Upper lobe of left lung (tissue), 6 donors: ENCODE measurements at regions not wholly inside any gene's neighbourhood (a gene's known extent, or its start where the extent isn't known, plus 50 kb on each side); places are given as distances from the start of the nearest gene placed in this dataset.
"Not testable (repeated sequence)": the region's sequence is repeated elsewhere in the genome, so short reads cannot be mapped to it uniquely, and the experiment has no call there.

Source experiments
- ATAC-seq, 2 donors: fragments of 200-7000 bp; cut with Tn5 transposase; one replicate each; pipeline ENCODE4 v1.9.1; 2022; ENCODE audit warnings: mild to moderate bottlenecking in 2 of 2, moderate library complexity in 2 of 2; ENCODE audit not compliant: low FRiP score in 2 of 2
- DNase-seq, 2 donors: peaks; one replicate each; pipeline ENCODE4 v3.0.0-alpha.2; 2019 to 2020
- H3K27ac ChIP-seq, 4 donors: fragments of 200-600 bp; sonication (generic); one replicate each; pipeline ENCODE4 v1.5.1; 2016 to 2019
- H3K27me3 ChIP-seq, 4 donors: fragments of 200-600 bp; sonication (generic); one replicate each; pipeline ENCODE4 v1.5.1; 2017 to 2019
- H3K36me3 ChIP-seq, 4 donors: fragments of 200-600 bp; sonication (generic); one replicate each; pipeline ENCODE4 v1.5.1; 2016 to 2019
- H3K4me1 ChIP-seq, 4 donors: fragments of 200-600 bp; sonication (generic); one replicate each; pipeline ENCODE4 v1.5.1; 2018 to 2019
- H3K4me3 ChIP-seq, 4 donors: fragments of 200-600 bp; sonication (generic); one replicate each; pipeline ENCODE4 v1.5.1; 2017 to 2019; ENCODE audit warnings: mild to moderate bottlenecking in 2 of 4, moderate library complexity in 1 of 4
- H3K9me3 ChIP-seq, 4 donors: fragments of 200-600 bp; sonication (generic); one replicate each; pipeline ENCODE4 v1.5.1; 2018 to 2019
- CTCF ChIP-seq, 6 experiments: fragments of 450-650 bp in 4 of 6; fragments of 200-600 bp in 2 of 6; sonication (generic) in 2 of 6; IDR thresholded peaks; one replicate each; pipeline ENCODE4 v1.5.1; 2016 to 2019; ENCODE audit warnings: antibody characterized with exemption in 6 of 6
- EP300 ChIP-seq, 4 donors: sonication (generic); formaldehyde crosslinking; IDR thresholded peaks; one replicate each; pipeline ENCODE4 v1.5.1; 2017; ENCODE audit warnings: antibody characterized with exemption in 4 of 4, control low read depth in 2 of 4
- POLR2A ChIP-seq, 4 donors: fragments of 450-650 bp; IDR thresholded peaks; one replicate each; pipeline ENCODE4 v1.5.1; 2016 to 2017; ENCODE audit warnings: antibody characterized with exemption in 4 of 4, mild to moderate bottlenecking in 2 of 4
- POLR2AphosphoS5 ChIP-seq, 2 donors: sonication (generic); formaldehyde crosslinking; IDR thresholded peaks; one replicate each; pipeline ENCODE4 v1.5.1; 2017; ENCODE audit warnings: antibody characterized with exemption in 2 of 2
- WGBS, 2 donors: methylation state at CpG; one replicate each; pipeline ENCODE4 v1.1.5; 2017 to 2018; 5-methylcytosine and 5-hydroxymethylcytosine counted together
- donor health status: DM: no; HTN: no; CAD: no; lungs with moderate emphysema.
- donor health status: DM: no; HTN: yes; CAD: no; lungs with severe emphysema.

- no peak for ATAC-seq
- Histone ChIP-seq H3K4me3 (no peak overlapping the region), H3K9me3 (no peaks in the 10 kb centered on the region), H3K27me3 (peaks cover 0 to 18% (median 0%) of the 10 kb centered on the region in 4 donors), H3K27ac (no peak overlapping the region), H3K4me1 (peaks cover 0 to 13% (median 0%) of the 10 kb centered on the region in 4 donors), H3K36me3 (no peaks in the 10 kb centered on the region)
- WGBS, 2 donors = 50 to 60% methylated on average over 4 to 19 of the region's 19 CpGs
- no peak for TF ChIP-seq EP300 (IDR thresholded peaks at IDR 0.05)
- no peak for TF ChIP-seq POLR2AphosphoS5 (IDR thresholded peaks at IDR 0.05)
- no peak for TF ChIP-seq POLR2A (IDR thresholded peaks at IDR 0.05)
- TF ChIP-seq CTCF (IDR thresholded peaks at IDR 0.05) = no peak
- peak in 1 of 2 donors; percentile 76 for DNase-seq
These were observed 117.1 kb downstream of the FAM53A start for GRCh38 chr4:1566838-1567518.

- 25 to 51% methylated on average over 7 to 8 of the region's 14 CpGs for WGBS, 2 donors
- peaks cover 0 to 18% (median 0%) of the 10 kb centered on the region in 4 donors for H3K27me3 ChIP-seq
These were observed 117.7 kb downstream of the FAM53A start for GRCh38 chr4:1566301-1566837.

GRCh38 chr4:1565598-1566295, 118.4 kb downstream of the FAM53A start:
- no peak overlapping the region for H3K27ac ChIP-seq
- H3K4me3 ChIP-seq = no peak overlapping the region
- DNase-seq (peak in 1 of 2 donors; percentile 68), ATAC-seq (no peak)
- WGBS, 2 donors = 60 to 64% methylated on average over 20 to 29 of the region's 29 CpGs
- peaks cover 0 to 13% (median 0%) of the 10 kb centered on the region in 4 donors for H3K4me1 ChIP-seq
- no peaks in the 10 kb centered on the region for H3K36me3 ChIP-seq
- H3K27me3 ChIP-seq = peaks cover 0 to 18% (median 0%) of the 10 kb centered on the region in 4 donors
- TF ChIP-seq POLR2A (IDR thresholded peaks at IDR 0.05) (no peak), EP300 (IDR thresholded peaks at IDR 0.05) (no peak), CTCF (IDR thresholded peaks at IDR 0.05) (no peak), POLR2AphosphoS5 (IDR thresholded peaks at IDR 0.05) (no peak)
- H3K9me3 ChIP-seq = no peaks in the 10 kb centered on the region

More at GRCh38 chr4:1566301-1566837, 117.7 kb downstream of the FAM53A start:
- H3K4me3 ChIP-seq, ATAC-seq, DNase-seq, H3K36me3 ChIP-seq, H3K9me3 ChIP-seq, H3K27ac ChIP-seq: not testable (repeated sequence)
- H3K4me1 ChIP-seq = peaks cover 0 to 13% (median 0%) of the 10 kb centered on the region in 4 donors

- TF ChIP-seq POLR2AphosphoS5 (IDR thresholded peaks at IDR 0.05) = no peak
- no peak for TF ChIP-seq EP300 (IDR thresholded peaks at IDR 0.05)
- TF ChIP-seq CTCF (IDR thresholded peaks at IDR 0.05) = no peak
- TF ChIP-seq POLR2A (IDR thresholded peaks at IDR 0.05) = no peak
- no peak overlapping the region for H3K27ac ChIP-seq
- H3K36me3 ChIP-seq = no peaks in the 10 kb centered on the region
- peaks cover 0 to 18% (median 0%) of the 10 kb centered on the region in 4 donors for H3K27me3 ChIP-seq
- peak in 1 of 2 donors; percentile 64 for DNase-seq
- 48 to 62% methylated on average over 4 to 18 of the region's 21 CpGs for WGBS, 2 donors
- H3K4me3 ChIP-seq = no peak overlapping the region
- H3K4me1 ChIP-seq = peaks cover 0 to 13% (median 0%) of the 10 kb centered on the region in 4 donors
- H3K9me3 ChIP-seq = no peaks in the 10 kb centered on the region
- no peak for ATAC-seq
These were observed 119.4 kb downstream of the FAM53A start for GRCh38 chr4:1564535-1565375.
